ENCODE measurements at regions not wholly inside any gene's neighbourhood (a gene's known extent, or its start where the extent isn't known, plus 50 kb on each side); places are given as distances from the start of the nearest gene placed in this dataset.

DNA sequence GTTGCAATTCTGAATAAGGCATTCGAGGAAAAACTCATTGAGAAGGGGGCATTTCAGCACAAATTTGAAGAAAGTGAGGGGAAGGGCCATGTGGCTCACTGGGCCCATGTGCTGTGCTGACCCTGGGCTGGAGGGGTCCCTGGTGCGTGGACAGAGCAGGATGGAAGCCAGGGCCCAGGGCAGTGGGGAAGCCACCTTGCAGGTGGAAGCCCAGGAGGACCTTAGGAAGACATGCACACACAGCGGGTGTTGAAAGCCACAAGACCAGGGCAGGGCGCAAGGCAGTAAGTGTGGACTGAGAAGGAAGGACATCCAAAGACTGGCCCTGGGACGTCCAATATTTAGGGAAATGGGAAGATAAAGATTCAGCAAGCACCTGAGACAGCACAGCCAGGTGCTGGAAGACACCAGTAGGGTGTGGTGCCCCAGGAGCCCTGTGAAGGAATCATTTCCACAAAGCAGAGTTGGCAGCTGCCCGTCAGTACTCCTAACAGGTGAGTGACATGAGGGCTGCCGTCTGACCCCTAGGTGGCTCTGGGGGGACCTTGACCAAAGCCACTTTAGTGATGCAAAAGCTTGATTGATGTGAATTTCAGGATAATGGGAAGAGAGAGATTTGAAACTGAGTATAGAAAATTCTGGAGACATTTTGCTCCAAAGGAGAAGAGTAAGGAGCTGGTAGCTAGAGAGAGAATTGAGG, 254.4 kb upstream of the EXOC2 start:
- Histone ChIP-seq H3K4me1 (no peaks in the 10 kb centered on the region; the same call in 1 of the 2 replicates), H3K4me3 (ENCODE audit: low read depth, low read length) (no peak overlapping the region), H3K27me3 (replicated peaks; ENCODE audit: control insufficient read depth, insufficient read depth, low read length) (no peaks in the 10 kb centered on the region), H3K36me3 (ENCODE audit: control insufficient read depth, insufficient read depth, low read length) (no peaks in the 10 kb centered on the region), H3K9me3 (no peaks in the 10 kb centered on the region)
- intact Hi-C loops (cut with micrococcal nuclease; ENCODE audit: unreplicated experiment), result no loop called here
- Mint-ChIP-seq H3K4me1 (ENCODE audit: low read depth, unreplicated experiment) (peaks cover 9% of the 10 kb centered on the region), H3K9me3 (ENCODE audit: unreplicated experiment) (no peaks in the 10 kb centered on the region), H3K36me3 (ENCODE audit: insufficient read depth, unreplicated experiment) (no peaks in the 10 kb centered on the region), H3K4me3 (ENCODE audit: unreplicated experiment) (no peak overlapping the region), H3K27ac (ENCODE audit: unreplicated experiment) (no peak overlapping the region), H3K27me3 (ENCODE audit: insufficient read depth, unreplicated experiment) (no peaks in the 10 kb centered on the region)
- ChIA-PET POLR2A (no interaction called here), CTCF (no interaction called here)
- BruUV-seq (replicated peaks), result no TSS peak
- no peak for DNase-seq
- TF ChIP-seq CTCF (IDR thresholded peaks at IDR 0.05; ENCODE audit: insufficient read depth in 1 of 2, low read depth in 1 of 2, low read length in 1 of 2, severe bottlenecking in 1 of 2, unreplicated experiment in 1 of 2), result no peak

DNA sequence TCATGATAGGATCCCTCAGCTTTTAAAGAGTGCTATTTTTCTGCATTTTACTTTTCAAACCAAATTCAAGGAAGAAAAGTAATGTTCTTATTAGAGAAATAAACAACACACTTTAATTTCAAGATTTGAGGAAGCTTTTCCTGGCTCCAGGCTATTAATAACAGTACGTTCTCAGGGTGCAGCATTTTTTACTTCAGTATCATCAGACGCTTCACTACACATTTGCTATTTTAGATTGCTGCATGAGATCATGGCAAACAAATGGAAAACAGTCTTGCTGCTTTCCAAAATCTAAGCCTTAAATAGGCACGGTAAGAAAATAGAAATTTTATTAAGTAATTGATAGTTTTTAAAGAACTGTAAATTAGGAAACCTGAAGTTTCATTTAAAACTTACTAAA, 253.6 kb upstream of the EXOC2 start:
- intact Hi-C loops (cut with micrococcal nuclease; ENCODE audit: unreplicated experiment), result no loop called here
- no peaks in the 10 kb centered on the region for H3K9me3 Mint-ChIP-seq (ENCODE audit: unreplicated experiment)
- peaks cover 9% of the 10 kb centered on the region for H3K4me1 Mint-ChIP-seq (ENCODE audit: low read depth, unreplicated experiment)
- CTCF ChIA-PET, result no interaction called here
- no TSS peak for BruUV-seq (replicated peaks)
- no peaks in the 10 kb centered on the region for H3K36me3 ChIP-seq (ENCODE audit: control insufficient read depth, insufficient read depth, low read length)
- TF ChIP-seq CTCF (IDR thresholded peaks at IDR 0.05; ENCODE audit: insufficient read depth in 1 of 2, low read depth in 1 of 2, low read length in 1 of 2, severe bottlenecking in 1 of 2, unreplicated experiment in 1 of 2), result no peak
- H3K36me3 Mint-ChIP-seq (ENCODE audit: insufficient read depth, unreplicated experiment), result no peaks in the 10 kb centered on the region
- no peaks in the 10 kb centered on the region for H3K27me3 Mint-ChIP-seq (ENCODE audit: insufficient read depth, unreplicated experiment)
- no peaks in the 10 kb centered on the region for H3K9me3 ChIP-seq
- POLR2A ChIA-PET, result no interaction called here
- H3K4me3 ChIP-seq (ENCODE audit: low read depth, low read length), result no peak overlapping the region
- DNase-seq, result no peak
- no peak overlapping the region for H3K27ac Mint-ChIP-seq (ENCODE audit: unreplicated experiment)
- no peaks in the 10 kb centered on the region; the same call in 1 of the 2 replicates for H3K4me1 ChIP-seq
- no peak overlapping the region for H3K4me3 Mint-ChIP-seq (ENCODE audit: unreplicated experiment)
- H3K27me3 ChIP-seq (replicated peaks; ENCODE audit: control insufficient read depth, insufficient read depth, low read length), result no peaks in the 10 kb centered on the region

GRCh38 chr6:939526-940252, 246.8 kb upstream of the EXOC2 start:
- Mint-ChIP-seq H3K27me3 (ENCODE audit: insufficient read depth, unreplicated experiment) (no peaks in the 10 kb centered on the region), H3K27ac (ENCODE audit: unreplicated experiment) (no peak overlapping the region), H3K4me1 (ENCODE audit: low read depth, unreplicated experiment) (no peaks in the 10 kb centered on the region), H3K9me3 (ENCODE audit: unreplicated experiment) (no peaks in the 10 kb centered on the region), H3K4me3 (ENCODE audit: unreplicated experiment) (no peak overlapping the region), H3K36me3 (ENCODE audit: insufficient read depth, unreplicated experiment) (no peaks in the 10 kb centered on the region)
- DNase-seq, result no peak
- Histone ChIP-seq H3K4me1 (no peaks in the 10 kb centered on the region; the same call in 1 of the 2 replicates), H3K9me3 (no peaks in the 10 kb centered on the region), H3K4me3 (ENCODE audit: low read depth, low read length) (no peak overlapping the region), H3K27me3 (replicated peaks; ENCODE audit: control insufficient read depth, insufficient read depth, low read length) (no peaks in the 10 kb centered on the region), H3K36me3 (ENCODE audit: control insufficient read depth, insufficient read depth, low read length) (no peaks in the 10 kb centered on the region)
- ChIA-PET CTCF (no interaction called here), POLR2A (no interaction called here)
- no peak for TF ChIP-seq CTCF (IDR thresholded peaks at IDR 0.05; ENCODE audit: insufficient read depth in 1 of 2, low read depth in 1 of 2, low read length in 1 of 2, severe bottlenecking in 1 of 2, unreplicated experiment in 1 of 2)
- no TSS peak for BruUV-seq (replicated peaks)
- intact Hi-C loops (cut with micrococcal nuclease; ENCODE audit: unreplicated experiment), result no loop called here
